ENCODE measurements at regions not wholly inside any gene's neighbourhood (a gene's known extent, or its start where the extent isn't known, plus 50 kb on each side); places are given as distances from the start of the nearest gene placed in this dataset.

DNA sequence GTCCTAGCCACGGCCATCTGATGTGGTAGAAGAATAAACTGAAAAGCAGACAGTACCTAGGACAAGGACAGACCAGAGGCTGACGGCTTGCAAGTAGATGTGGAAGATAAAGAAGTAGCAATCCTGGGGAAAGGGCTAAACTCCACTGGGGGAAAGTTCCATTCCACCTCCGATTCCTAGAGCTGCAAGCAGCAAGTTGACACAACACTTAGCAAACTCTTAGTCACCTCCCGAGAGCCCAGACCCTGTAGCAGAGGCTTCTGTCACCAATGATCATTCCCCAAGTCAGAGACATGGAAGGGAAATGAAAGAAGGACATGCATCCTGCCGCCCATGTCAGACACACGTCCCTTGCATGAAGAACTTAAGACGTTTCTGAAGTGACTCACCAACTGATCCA is 99.2 kb upstream of the RPS6KA2 start:
- Histone ChIP-seq H3K9me3 (ENCODE audit: control insufficient read depth, low read depth, low read length) (no peaks in the 10 kb centered on the region), H3K4me1 (ENCODE audit: control insufficient read depth, insufficient read depth, low read length) (no peaks in the 10 kb centered on the region), H3K27me3 (ENCODE audit: control insufficient read depth, insufficient read depth, low read length) (no peaks in the 10 kb centered on the region), H3K36me3 (ENCODE audit: control insufficient read depth, insufficient read depth, low read length) (no peaks in the 10 kb centered on the region), H3K4me3 (ENCODE audit: low read length) (no peak overlapping the region), H3K27ac (ENCODE audit: low read length) (no peak overlapping the region)
- no peak for DNase-seq
- WGBS (ENCODE audit: insufficient coverage, low lambda C conversion rate): no CpG with 5 or more reads among the region's 7 CpGs

DNA sequence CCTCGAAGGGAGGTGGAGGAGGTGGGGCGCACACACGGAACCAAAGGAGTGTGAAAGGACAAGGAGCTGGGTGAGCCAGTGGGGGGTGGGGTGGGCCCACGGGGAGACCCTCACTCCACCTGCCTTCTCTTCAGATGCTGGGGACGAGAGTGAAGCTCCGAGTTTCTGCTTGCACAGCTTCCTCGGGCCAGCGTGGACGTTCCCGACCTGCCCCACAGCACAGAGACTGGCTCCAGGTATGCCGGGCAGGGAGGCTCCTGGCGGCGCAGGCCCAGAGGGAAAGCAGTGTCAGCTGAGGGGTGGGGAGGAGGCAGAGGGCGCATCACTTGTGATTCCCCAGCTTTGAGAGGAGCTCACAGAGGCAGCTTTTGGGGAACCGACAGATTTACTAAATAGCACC is 98.5 kb upstream of the RPS6KA2 start:
- no peaks in the 10 kb centered on the region for H3K4me1 ChIP-seq (ENCODE audit: control insufficient read depth, insufficient read depth, low read length)
- no peaks in the 10 kb centered on the region for H3K36me3 ChIP-seq (ENCODE audit: control insufficient read depth, insufficient read depth, low read length)
- no CpG with 5 or more reads among the region's 15 CpGs for WGBS (ENCODE audit: insufficient coverage, low lambda C conversion rate)
- no peaks in the 10 kb centered on the region for H3K9me3 ChIP-seq (ENCODE audit: control insufficient read depth, low read depth, low read length)
- DNase-seq: no peak
- no peak overlapping the region for H3K27ac ChIP-seq (ENCODE audit: low read length)
- H3K27me3 ChIP-seq (ENCODE audit: control insufficient read depth, insufficient read depth, low read length): no peaks in the 10 kb centered on the region
- H3K4me3 ChIP-seq (ENCODE audit: low read length): no peak overlapping the region

DNA sequence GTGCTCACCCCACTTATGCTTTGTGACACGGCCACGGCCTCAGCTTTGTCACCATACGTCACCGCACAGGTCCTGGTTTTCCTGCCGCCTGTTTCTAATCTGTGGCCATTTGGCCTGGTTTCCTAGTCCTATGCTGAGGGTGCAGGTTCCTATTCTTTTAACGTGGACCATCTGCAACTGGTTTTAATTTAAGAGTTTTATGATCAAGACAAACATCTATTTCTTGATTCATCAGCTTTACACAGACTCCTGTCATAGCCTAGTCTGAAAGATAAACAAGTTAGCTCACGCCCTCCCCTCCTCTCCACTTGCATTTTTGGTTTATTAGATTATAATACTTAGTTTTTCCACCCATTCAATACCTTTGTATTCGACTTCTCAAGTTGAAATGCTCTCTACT is 97.5 kb upstream of the RPS6KA2 start:
- H3K36me3 ChIP-seq (ENCODE audit: control insufficient read depth, insufficient read depth, low read length): no peaks in the 10 kb centered on the region
- 88% methylated on average over 1 of the region's 8 CpGs for WGBS (ENCODE audit: insufficient coverage, low lambda C conversion rate)

DNA sequence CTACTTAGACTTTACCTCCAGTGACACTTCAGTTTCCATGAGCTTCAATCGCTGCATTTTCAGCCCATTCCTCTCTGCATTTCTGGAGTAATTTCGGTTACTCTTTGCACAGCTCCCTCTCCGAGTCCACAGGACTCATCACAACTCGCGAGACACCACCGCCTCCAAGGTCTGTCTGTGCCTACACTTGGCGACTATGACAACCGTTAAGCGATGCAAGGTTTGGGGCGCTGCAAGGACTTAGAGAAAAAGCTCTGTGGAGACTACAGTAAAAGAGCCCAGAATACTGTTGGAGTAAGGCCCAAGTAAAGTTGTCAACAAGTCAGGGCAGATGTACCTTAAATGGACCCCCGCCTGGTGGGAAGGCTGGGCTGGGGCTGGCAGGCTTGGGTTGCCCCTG is 95.7 kb upstream of the RPS6KA2 start:
- no peak for DNase-seq
- Histone ChIP-seq H3K9me3 (ENCODE audit: control insufficient read depth, low read depth, low read length) (no peaks in the 10 kb centered on the region), H3K4me1 (ENCODE audit: control insufficient read depth, insufficient read depth, low read length) (no peaks in the 10 kb centered on the region), H3K36me3 (ENCODE audit: control insufficient read depth, insufficient read depth, low read length) (no peaks in the 10 kb centered on the region), H3K4me3 (ENCODE audit: low read length) (no peak overlapping the region), H3K27me3 (ENCODE audit: control insufficient read depth, insufficient read depth, low read length) (no peaks in the 10 kb centered on the region), H3K27ac (ENCODE audit: low read length) (no peak overlapping the region)
- 100% methylated on average over 1 of the region's 11 CpGs for WGBS (ENCODE audit: insufficient coverage, low lambda C conversion rate)

More for the DNA sequence above, 97.5 kb upstream of the RPS6KA2 start:
- DNase-seq: no peak
- Histone ChIP-seq H3K9me3 (ENCODE audit: control insufficient read depth, low read depth, low read length) (no peaks in the 10 kb centered on the region), H3K27ac (ENCODE audit: low read length) (no peak overlapping the region), H3K27me3 (ENCODE audit: control insufficient read depth, insufficient read depth, low read length) (no peaks in the 10 kb centered on the region), H3K4me1 (ENCODE audit: control insufficient read depth, insufficient read depth, low read length) (no peaks in the 10 kb centered on the region), H3K4me3 (ENCODE audit: low read length) (no peak overlapping the region)

DNA sequence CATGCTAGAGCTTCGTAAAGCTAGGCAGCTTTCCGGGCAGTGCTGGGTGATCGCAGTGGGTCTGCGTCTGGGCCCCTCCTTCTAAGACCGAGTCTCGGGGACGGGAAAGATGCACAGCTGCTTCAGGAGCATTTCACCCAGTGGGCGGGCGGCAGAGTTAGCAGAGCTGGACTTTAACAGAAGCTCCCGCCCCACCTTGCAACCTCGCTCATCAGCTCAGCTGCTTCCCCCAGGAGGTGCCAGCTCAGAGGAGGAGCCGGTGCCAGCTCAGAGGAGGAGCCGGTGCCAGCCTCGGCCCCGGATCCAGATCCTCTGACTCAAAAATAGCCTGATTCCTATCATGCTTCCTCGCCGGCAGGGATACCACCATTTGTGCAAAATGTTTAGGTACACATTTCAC is 94.5 kb upstream of the RPS6KA2 start:
- Histone ChIP-seq H3K4me1 (ENCODE audit: control insufficient read depth, insufficient read depth, low read length) (no peaks in the 10 kb centered on the region), H3K36me3 (ENCODE audit: control insufficient read depth, insufficient read depth, low read length) (no peaks in the 10 kb centered on the region), H3K9me3 (ENCODE audit: control insufficient read depth, low read depth, low read length) (no peaks in the 10 kb centered on the region), H3K27me3 (ENCODE audit: control insufficient read depth, insufficient read depth, low read length) (no peaks in the 10 kb centered on the region), H3K27ac (ENCODE audit: low read length) (no peak overlapping the region), H3K4me3 (ENCODE audit: low read length) (no peak overlapping the region)
- DNase-seq: no peak
- no CpG with 5 or more reads among the region's 17 CpGs for WGBS (ENCODE audit: insufficient coverage, low lambda C conversion rate)

DNA sequence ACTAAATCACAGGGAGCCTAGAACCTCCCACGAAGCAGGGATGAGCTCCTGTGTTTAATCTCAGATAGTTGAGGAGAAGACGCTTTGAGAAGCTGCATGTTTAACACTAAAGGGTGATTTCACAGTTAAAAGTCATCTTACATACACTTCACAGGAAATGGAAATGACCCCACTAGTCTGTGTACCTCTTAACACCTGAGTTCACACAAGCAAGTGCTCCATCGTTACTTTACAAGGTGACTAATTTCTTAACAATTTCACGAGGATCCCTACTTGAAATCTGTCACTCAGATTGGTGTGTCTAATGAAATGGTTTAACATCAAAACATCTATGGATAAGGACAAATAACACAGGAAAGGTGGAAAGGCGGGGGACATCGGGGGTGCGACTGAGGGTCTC is 93.8 kb upstream of the RPS6KA2 start:
- Histone ChIP-seq H3K4me1 (ENCODE audit: control insufficient read depth, insufficient read depth, low read length) (no peaks in the 10 kb centered on the region), H3K27me3 (ENCODE audit: control insufficient read depth, insufficient read depth, low read length) (no peaks in the 10 kb centered on the region), H3K4me3 (ENCODE audit: low read length) (no peak overlapping the region), H3K9me3 (ENCODE audit: control insufficient read depth, low read depth, low read length) (no peaks in the 10 kb centered on the region), H3K36me3 (ENCODE audit: control insufficient read depth, insufficient read depth, low read length) (no peaks in the 10 kb centered on the region), H3K27ac (ENCODE audit: low read length) (no peak overlapping the region)
- no CpG with 5 or more reads among the region's 7 CpGs for WGBS (ENCODE audit: insufficient coverage, low lambda C conversion rate)
- DNase-seq: no peak

DNA sequence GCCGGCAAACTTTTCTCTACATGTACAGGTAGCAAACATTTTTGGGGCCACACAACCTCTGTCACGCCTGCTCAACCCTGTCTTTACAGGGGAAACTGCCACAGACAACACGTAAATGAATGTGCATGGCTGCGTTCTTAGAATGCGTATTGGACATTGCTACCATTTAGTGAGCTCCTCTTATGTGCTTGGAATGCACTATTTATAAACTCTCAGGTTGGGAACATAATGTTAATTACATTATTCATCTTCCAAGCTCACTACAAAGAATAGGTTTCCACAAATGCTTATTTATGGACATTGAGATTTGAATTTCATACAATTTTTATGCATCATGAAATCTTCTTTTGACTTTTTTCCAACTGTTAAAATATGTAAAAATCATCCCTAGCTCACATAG is 92.0 kb upstream of the RPS6KA2 start:
- Histone ChIP-seq H3K36me3 (ENCODE audit: control insufficient read depth, insufficient read depth, low read length) (no peaks in the 10 kb centered on the region), H3K4me1 (ENCODE audit: control insufficient read depth, insufficient read depth, low read length) (no peaks in the 10 kb centered on the region), H3K9me3 (ENCODE audit: control insufficient read depth, low read depth, low read length) (no peaks in the 10 kb centered on the region), H3K27me3 (ENCODE audit: control insufficient read depth, insufficient read depth, low read length) (no peaks in the 10 kb centered on the region), H3K4me3 (ENCODE audit: low read length) (no peak overlapping the region), H3K27ac (ENCODE audit: low read length) (no peak overlapping the region)
- WGBS (ENCODE audit: insufficient coverage, low lambda C conversion rate): no CpG with 5 or more reads among the region's 5 CpGs
- DNase-seq: no peak

DNA sequence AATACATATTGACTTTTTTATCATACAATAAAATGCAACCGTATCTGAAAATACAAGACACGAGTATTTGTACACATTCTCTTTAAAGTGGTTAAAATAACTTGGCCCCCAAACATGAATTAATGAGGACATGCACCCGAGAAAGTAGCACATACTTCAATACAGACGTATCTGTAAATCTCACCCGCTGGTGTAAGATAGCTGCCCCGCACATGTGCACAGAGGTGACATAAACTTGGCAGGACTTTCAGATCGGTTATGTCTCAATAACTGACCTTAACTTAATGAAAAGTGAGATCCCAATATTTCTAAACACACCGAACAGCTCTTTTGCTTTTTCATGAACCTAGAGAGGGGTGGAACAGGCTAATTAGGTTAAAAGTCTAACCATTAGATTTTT is 91.5 kb upstream of the RPS6KA2 start:
- DNase-seq: no peak
- Histone ChIP-seq H3K27me3 (ENCODE audit: control insufficient read depth, insufficient read depth, low read length) (no peaks in the 10 kb centered on the region), H3K27ac (ENCODE audit: low read length) (no peak overlapping the region), H3K4me1 (ENCODE audit: control insufficient read depth, insufficient read depth, low read length) (no peaks in the 10 kb centered on the region), H3K4me3 (ENCODE audit: low read length) (no peak overlapping the region), H3K36me3 (ENCODE audit: control insufficient read depth, insufficient read depth, low read length) (no peaks in the 10 kb centered on the region), H3K9me3 (ENCODE audit: control insufficient read depth, low read depth, low read length) (no peaks in the 10 kb centered on the region)
- 80% methylated on average over 2 of the region's 8 CpGs for WGBS (ENCODE audit: insufficient coverage, low lambda C conversion rate)

DNA sequence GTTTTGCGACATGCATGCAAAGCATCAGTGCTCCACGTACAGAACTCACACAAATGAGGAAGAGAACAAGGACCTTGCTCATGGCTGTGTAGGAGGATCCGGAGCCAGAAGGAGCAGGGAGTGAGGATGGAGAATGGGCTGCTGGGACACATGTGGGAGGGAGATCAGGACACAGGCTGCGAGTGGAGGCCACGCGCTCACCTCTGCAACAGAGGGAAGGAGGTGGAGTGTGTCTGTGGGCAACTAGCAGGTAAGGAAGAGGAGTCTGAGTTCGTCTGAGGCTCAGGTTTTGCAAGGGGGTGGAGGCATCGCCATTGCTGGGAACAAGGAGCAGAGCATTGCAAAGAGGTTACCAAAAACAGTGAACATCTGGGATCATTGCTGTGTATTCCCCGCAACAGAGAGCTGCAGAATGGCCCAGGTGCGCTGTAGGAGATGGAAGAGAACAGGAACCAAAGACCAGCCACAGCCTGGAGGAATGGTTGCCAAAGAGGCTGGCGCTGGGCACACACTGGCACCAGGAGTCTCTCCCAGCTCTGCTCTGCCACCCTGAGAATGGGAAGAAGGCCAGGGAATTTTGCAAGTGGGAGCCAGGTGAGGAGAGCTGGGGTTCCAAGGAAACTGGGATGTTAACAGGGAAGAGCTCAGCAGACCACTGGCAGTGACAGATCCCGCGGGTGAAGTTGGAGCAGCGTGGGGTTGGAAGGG is 90.0 kb upstream of the RPS6KA2 start:
- Histone ChIP-seq H3K36me3 (ENCODE audit: control insufficient read depth, insufficient read depth, low read length) (no peaks in the 10 kb centered on the region), H3K9me3 (ENCODE audit: control insufficient read depth, low read depth, low read length) (no peaks in the 10 kb centered on the region), H3K4me1 (ENCODE audit: control insufficient read depth, insufficient read depth, low read length) (no peaks in the 10 kb centered on the region), H3K27ac (ENCODE audit: low read length) (no peak overlapping the region), H3K4me3 (ENCODE audit: low read length) (no peak overlapping the region), H3K27me3 (ENCODE audit: control insufficient read depth, insufficient read depth, low read length) (no peaks in the 10 kb centered on the region)
- DNase-seq: no peak
- 100% methylated on average over 1 of the region's 14 CpGs for WGBS (ENCODE audit: insufficient coverage, low lambda C conversion rate)

DNA sequence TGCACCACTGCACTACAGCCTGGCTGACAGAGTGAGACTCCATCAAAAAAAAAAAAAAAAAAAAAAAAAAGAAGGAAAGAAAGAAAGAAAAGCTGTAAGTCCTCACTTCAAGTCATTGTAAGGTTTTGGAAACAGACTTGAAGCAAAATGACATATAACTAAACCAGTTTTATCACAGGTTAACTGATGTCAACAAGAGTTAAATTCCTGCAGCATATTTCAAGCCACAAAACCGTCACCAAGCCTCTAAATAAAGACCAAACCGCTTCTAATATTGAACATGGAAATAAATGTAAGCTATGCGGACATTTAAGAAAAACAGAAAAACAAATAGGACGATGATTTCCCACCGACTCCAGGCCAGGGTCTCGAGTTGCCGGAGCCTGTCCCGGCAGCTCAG is 88.9 kb upstream of the RPS6KA2 start:
- H3K9me3 ChIP-seq (ENCODE audit: control insufficient read depth, low read depth, low read length): peaks cover 3% of the 10 kb centered on the region
- H3K4me3 ChIP-seq (ENCODE audit: low read length): no peak overlapping the region
- DNase-seq: no peak
- no peaks in the 10 kb centered on the region for H3K4me1 ChIP-seq (ENCODE audit: control insufficient read depth, insufficient read depth, low read length)
- no peaks in the 10 kb centered on the region for H3K27me3 ChIP-seq (ENCODE audit: control insufficient read depth, insufficient read depth, low read length)
- H3K27ac ChIP-seq (ENCODE audit: low read length): no peak overlapping the region
- whole genome bisulfite sequencing (ENCODE audit: insufficient coverage, low lambda C conversion rate): 69% methylated on average over 3 of the region's 8 CpGs
- no peaks in the 10 kb centered on the region for H3K36me3 ChIP-seq (ENCODE audit: control insufficient read depth, insufficient read depth, low read length)

DNA sequence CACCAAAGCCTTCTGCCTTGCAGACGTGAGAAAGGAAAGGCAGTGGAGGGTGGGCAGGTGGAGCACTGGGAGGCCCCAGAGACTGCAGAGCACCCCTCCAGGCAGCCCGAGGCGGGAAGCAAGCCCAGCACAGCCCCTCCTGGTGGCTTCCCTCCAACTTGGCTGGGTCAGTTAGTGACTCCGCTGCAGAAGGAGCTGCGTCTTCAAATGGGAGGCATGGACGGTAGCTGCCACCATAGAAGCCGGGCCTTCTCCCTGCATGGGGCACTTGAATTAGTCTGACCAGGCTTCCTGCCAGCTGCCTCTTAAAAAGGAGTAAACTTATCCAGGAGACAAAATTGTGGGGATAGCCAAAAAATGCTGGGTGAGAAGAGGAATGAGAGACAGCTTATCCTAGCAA is 88.0 kb upstream of the RPS6KA2 start:
- no peak overlapping the region for H3K27ac ChIP-seq (ENCODE audit: low read length)
- DNase-seq: no peak
- no peaks in the 10 kb centered on the region for H3K27me3 ChIP-seq (ENCODE audit: control insufficient read depth, insufficient read depth, low read length)
- H3K4me3 ChIP-seq (ENCODE audit: low read length): no peak overlapping the region
- peaks cover 4% of the 10 kb centered on the region for H3K9me3 ChIP-seq (ENCODE audit: control insufficient read depth, low read depth, low read length)
- H3K4me1 ChIP-seq (ENCODE audit: control insufficient read depth, insufficient read depth, low read length): no peaks in the 10 kb centered on the region
- WGBS (ENCODE audit: insufficient coverage, low lambda C conversion rate): no CpG with 5 or more reads among the region's 7 CpGs
- no peaks in the 10 kb centered on the region for H3K36me3 ChIP-seq (ENCODE audit: control insufficient read depth, insufficient read depth, low read length)

Measured in large intestine (tissue), 3 donors.